ENCODE measurements at regions not wholly inside any gene's neighbourhood (a gene's known extent, or its start where the extent isn't known, plus 50 kb on each side); places are given as distances from the start of the nearest gene placed in this dataset.

GRCh38 chr2:239715606-239716005, 309.5 kb downstream of the NDUFA10 start:
- H3K9me3 ChIP-seq: peaks cover 0 to 41% (median 15%) of the 10 kb centered on the region in 12 donors
- no peaks in the 10 kb centered on the region for H3K4me1 ChIP-seq
- no peaks in the 10 kb centered on the region for H3K27me3 ChIP-seq
- TF ChIP-seq POLR2A (IDR thresholded peaks at IDR 0.05): no peak
- TF ChIP-seq, protein P1, sequence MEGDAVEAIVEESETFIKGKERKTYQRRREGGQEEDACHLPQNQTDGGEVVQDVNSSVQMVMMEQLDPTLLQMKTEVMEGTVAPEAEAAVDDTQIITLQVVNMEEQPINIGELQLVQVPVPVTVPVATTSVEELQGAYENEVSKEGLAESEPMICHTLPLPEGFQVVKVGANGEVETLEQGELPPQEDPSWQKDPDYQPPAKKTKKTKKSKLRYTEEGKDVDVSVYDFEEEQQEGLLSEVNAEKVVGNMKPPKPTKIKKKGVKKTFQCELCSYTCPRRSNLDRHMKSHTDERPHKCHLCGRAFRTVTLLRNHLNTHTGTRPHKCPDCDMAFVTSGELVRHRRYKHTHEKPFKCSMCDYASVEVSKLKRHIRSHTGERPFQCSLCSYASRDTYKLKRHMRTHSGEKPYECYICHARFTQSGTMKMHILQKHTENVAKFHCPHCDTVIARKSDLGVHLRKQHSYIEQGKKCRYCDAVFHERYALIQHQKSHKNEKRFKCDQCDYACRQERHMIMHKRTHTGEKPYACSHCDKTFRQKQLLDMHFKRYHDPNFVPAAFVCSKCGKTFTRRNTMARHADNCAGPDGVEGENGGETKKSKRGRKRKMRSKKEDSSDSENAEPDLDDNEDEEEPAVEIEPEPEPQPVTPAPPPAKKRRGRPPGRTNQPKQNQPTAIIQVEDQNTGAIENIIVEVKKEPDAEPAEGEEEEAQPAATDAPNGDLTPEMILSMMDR (IDR thresholded peaks at IDR 0.05): no peak
- no peaks in the 10 kb centered on the region for H3K36me3 ChIP-seq
- intact Hi-C loops (cut with DNase I): no loop called here
- ATAC-seq (no peak), DNase-seq (no peak)
- no peak overlapping the region for H3K4me3 ChIP-seq
- H3K27ac ChIP-seq: no peak overlapping the region
- WGBS, 4 donors: 92 to 96% (median 94%) methylated on average over 12 to 15 of the region's 15 CpGs

GRCh38 chr2:239715202-239715601, 309.9 kb downstream of the NDUFA10 start:
- 82 to 93% (median 87%) methylated on average over 5 to 9 of the region's 9 CpGs for WGBS, 4 donors
- no peak for DNase-seq

GRCh38 chr2:239714116-239714515, 311.0 kb downstream of the NDUFA10 start:
- Histone ChIP-seq H3K4me1 (no peaks in the 10 kb centered on the region), H3K36me3 (no peaks in the 10 kb centered on the region), H3K9me3 (peaks cover 0 to 56% (median 16%) of the 10 kb centered on the region in 12 donors), H3K4me3 (no peak overlapping the region), H3K27ac (no peak overlapping the region), H3K27me3 (no peaks in the 10 kb centered on the region)
- ATAC-seq (no peak), DNase-seq (peak in 1 of 5 donors; percentile 2)
- 76 to 84% (median 79%) methylated on average over 6 of the region's 6 CpGs for WGBS, 4 donors
- TF ChIP-seq POLR2A (IDR thresholded peaks at IDR 0.05): no peak
- TF ChIP-seq, protein P1 (IDR thresholded peaks at IDR 0.05): no peak
- intact Hi-C loops (cut with DNase I): no loop called here

More at GRCh38 chr2:239715202-239715601, 309.9 kb downstream of the NDUFA10 start:
- no peaks in the 10 kb centered on the region for H3K36me3 ChIP-seq
- H3K27ac ChIP-seq: no peak overlapping the region
- intact Hi-C loops (cut with DNase I): no loop called here
- TF ChIP-seq, protein P1 (IDR thresholded peaks at IDR 0.05): no peak
- TF ChIP-seq POLR2A (IDR thresholded peaks at IDR 0.05): no peak
- H3K27me3 ChIP-seq: no peaks in the 10 kb centered on the region
- no peaks in the 10 kb centered on the region for H3K4me1 ChIP-seq
- no peak overlapping the region for H3K4me3 ChIP-seq
- H3K9me3 ChIP-seq: peaks cover 0 to 45% (median 16%) of the 10 kb centered on the region in 12 donors
- ATAC-seq: no peak

GRCh38 chr2:239712755-239713154, 311.9 kb upstream of the HDAC4 start:
- 87 to 92% (median 90%) methylated on average over 3 of the region's 3 CpGs for WGBS, 4 donors
- no peak for TF ChIP-seq POLR2A (IDR thresholded peaks at IDR 0.05)
- TF ChIP-seq, protein P1 (IDR thresholded peaks at IDR 0.05): no peak
- intact Hi-C loops (cut with DNase I): no loop called here
- Histone ChIP-seq H3K9me3 (peaks cover 0 to 56% (median 16%) of the 10 kb centered on the region in 12 donors), H3K36me3 (no peaks in the 10 kb centered on the region), H3K27ac (no peak overlapping the region), H3K4me3 (no peak overlapping the region), H3K27me3 (no peaks in the 10 kb centered on the region), H3K4me1 (no peaks in the 10 kb centered on the region)
- ATAC-seq (no peak), DNase-seq (peak in 1 of 5 donors; percentile 3)
